Tibial nerve (tissue), 4 donors: ENCODE measurements at regions not wholly inside any gene's neighbourhood (a gene's known extent, or its start where the extent isn't known, plus 50 kb on each side); places are given as distances from the start of the nearest gene placed in this dataset.

Experiments used
- CTCF ChIP-seq, 5 experiments: fragments of 200-600 bp in 3 of 5; fragments of 450-650 bp in 2 of 5; sonication (generic) in 3 of 5; IDR thresholded peaks; one replicate each; pipeline ENCODE4 v1.5.1; 2016 to 2019; ENCODE audit warnings: antibody characterized with exemption in 5 of 5, mild to moderate bottlenecking in 3 of 5, moderate library complexity in 2 of 5
- EP300 ChIP-seq, 2 donors: sonication (generic); formaldehyde crosslinking; IDR thresholded peaks; one replicate each; pipeline ENCODE4 v1.6.1; 2017; ENCODE audit warnings: antibody characterized with exemption in 2 of 2, mild to moderate bottlenecking in 1 of 2
- POLR2A ChIP-seq, 2 donors: fragments of 450-650 bp; IDR thresholded peaks; one replicate each; pipeline ENCODE4 v1.6.1; 2017; ENCODE audit warnings: antibody characterized with exemption in 2 of 2, mild to moderate bottlenecking in 2 of 2, moderate library complexity in 2 of 2

DNA sequence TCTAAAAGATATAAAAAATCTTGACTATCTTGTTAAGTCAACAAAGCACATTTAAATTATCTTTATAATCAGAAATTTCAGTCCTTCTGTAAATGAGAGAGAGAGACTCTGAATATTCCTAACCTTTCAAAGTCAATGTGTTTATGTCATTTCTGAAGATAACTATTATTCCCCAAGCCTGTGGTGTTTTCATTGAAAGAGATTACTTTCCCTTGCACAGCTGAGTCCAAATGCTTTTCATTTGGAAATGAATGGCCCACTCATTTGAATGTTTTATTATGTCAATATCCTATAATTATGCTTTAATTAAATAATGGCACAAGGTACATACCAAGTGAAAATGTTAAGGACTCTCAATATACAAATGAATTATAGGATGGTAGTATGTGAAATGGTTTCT lies 680.0 kb upstream of the DPPA4 start:
- TF ChIP-seq CTCF (IDR thresholded peaks at IDR 0.05) (no peak), POLR2A (IDR thresholded peaks at IDR 0.05) (no peak), EP300 (IDR thresholded peaks at IDR 0.05) (no peak)
